Activated naive CD8-positive, alpha-beta T cell treated with anti-CD3 and anti-CD28 coated beads, Interleukin-2, amount 50 U/mL, for 16 hours (primary cell): ENCODE measurements at regions not wholly inside any gene's neighbourhood (a gene's known extent, or its start where the extent isn't known, plus 50 kb on each side); places are given as distances from the start of the nearest gene placed in this dataset.

Experiments
- DNase-seq: peaks from one replicate; pipeline ENCODE4 v3.0.0-alpha.2; 2020; ENCODE audit warnings: low read depth, low spot score

- DNase-seq, result no peak
Measured at GRCh38 chr2:238700506-238701340, 147.2 kb upstream of the TWIST2 start.

- no peak for DNase-seq
Measured at GRCh38 chr2:238701341-238702206, 146.3 kb upstream of the TWIST2 start.

GRCh38 chr2:238702276-238703052 lies 145.4 kb upstream of the TWIST2 start:
- DNase-seq, result no peak

- no peak for DNase-seq
Measured at GRCh38 chr2:238703053-238703415, 144.9 kb upstream of the TWIST2 start.

- DNase-seq, result no peak
Measured at GRCh38 chr2:238703436-238703835, 144.4 kb upstream of the TWIST2 start.

GRCh38 chr2:238704471-238705225 lies 143.2 kb upstream of the TWIST2 start:
- DNase-seq, result no peak

- no peak for DNase-seq
Measured at GRCh38 chr2:238706163-238706562, 141.7 kb upstream of the TWIST2 start.

GRCh38 chr2:238706673-238707072 lies 141.2 kb upstream of the TWIST2 start:
- no peak for DNase-seq

- no peak for DNase-seq
Measured at GRCh38 chr2:238709325-238710025, 138.4 kb upstream of the TWIST2 start.

- DNase-seq, result no peak
Measured at GRCh38 chr2:238710032-238710735, 137.7 kb upstream of the TWIST2 start.

- DNase-seq, result no peak
Measured at GRCh38 chr2:238710787-238711186, 137.1 kb upstream of the TWIST2 start.

- no peak for DNase-seq
Measured at GRCh38 chr2:238711346-238711745, 136.5 kb upstream of the TWIST2 start.

GRCh38 chr2:238712011-238712410 lies 135.9 kb upstream of the TWIST2 start:
- DNase-seq, result no peak

- no peak for DNase-seq
Measured at GRCh38 chr2:238713198-238713826, 134.6 kb upstream of the TWIST2 start.

- DNase-seq, result no peak
Measured at GRCh38 chr2:238714038-238714528, 133.8 kb upstream of the TWIST2 start.

- no peak for DNase-seq
Measured at GRCh38 chr2:238716171-238716570, 131.7 kb upstream of the TWIST2 start.

GRCh38 chr2:238716585-238716984 lies 131.3 kb upstream of the TWIST2 start:
- no peak for DNase-seq

GRCh38 chr2:238717084-238717483 lies 130.8 kb upstream of the TWIST2 start:
- no peak for DNase-seq

- no peak for DNase-seq
Measured at GRCh38 chr2:238719641-238720040, 128.2 kb upstream of the TWIST2 start.
